GM21576 (cell line): ENCODE measurements at regions not wholly inside any gene's neighbourhood (a gene's known extent, or its start where the extent isn't known, plus 50 kb on each side); places are given as distances from the start of the nearest gene placed in this dataset.
"Not testable (repeated sequence)": the region's sequence is repeated elsewhere in the genome, so short reads cannot be mapped to it uniquely, and the experiment has no call there.

ENCODE experiments used
- ATAC-seq: cut with Tn5 transposase; IDR thresholded peaks from one replicate; pipeline ENCODE4 v1.9.1; 2021; ENCODE audit warnings: mild to moderate bottlenecking, moderate library complexity; ENCODE audit not compliant: unreplicated experiment

DNA sequence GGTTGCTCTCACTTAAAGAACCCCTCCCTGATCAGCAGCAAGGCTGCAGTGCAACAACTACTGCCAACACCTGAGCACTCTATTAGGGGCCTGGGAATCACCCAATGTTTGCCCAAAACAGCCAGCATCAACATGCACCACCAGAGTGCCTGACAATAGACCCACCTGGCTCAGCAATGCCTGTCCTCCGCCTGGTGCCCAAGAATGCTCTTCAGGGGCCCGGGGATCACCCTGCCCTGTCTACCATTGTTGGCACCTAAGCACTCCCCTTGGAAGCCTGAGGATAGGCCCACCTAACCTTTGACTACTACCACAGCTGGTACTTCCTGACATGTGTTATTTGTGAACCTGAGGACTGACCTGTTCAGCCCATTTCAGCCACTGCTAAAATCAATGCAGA is 1363.1 kb upstream of the PRR20A start:
- ATAC-seq, result no peak

DNA sequence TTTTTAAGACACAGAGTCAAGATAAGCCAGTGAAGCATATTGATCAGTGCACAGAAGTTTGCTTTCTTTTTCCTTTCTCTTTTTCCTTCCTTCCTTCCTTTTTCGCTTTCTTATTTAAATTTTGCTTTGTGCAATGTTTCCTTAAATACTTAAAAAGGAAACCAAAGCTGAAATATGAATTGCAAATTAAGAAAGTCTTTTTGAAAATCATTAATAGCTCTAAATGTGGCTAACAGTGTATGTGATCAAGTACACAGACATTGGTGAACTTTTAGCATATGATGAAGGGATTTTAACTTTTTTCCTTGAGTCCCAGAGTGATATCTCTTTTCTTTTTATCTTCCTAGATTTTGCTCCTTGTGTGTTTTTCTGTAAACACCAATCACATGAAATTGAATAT is 1356.9 kb upstream of the PRR20A start:
- ATAC-seq, result no peak

DNA sequence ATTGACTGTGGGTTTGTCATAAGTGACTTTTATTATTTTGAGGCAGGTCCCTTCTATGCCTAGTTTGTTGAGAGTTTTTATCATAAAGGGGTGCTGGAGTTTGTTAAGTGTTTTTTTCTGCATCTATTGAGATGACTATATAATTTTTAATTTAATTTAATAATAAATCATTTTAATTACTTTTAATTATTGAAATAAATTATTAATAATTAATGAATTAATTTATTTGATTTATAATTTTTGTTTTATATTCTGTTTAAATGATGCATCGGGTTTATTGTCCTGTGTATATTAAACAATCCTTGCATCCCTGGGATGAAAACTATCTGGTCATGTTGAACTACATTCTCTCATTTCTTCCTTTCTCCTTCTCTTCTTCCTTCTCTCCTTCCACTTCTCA is 1352.2 kb upstream of the PRR20A start:
- no peak for ATAC-seq

DNA sequence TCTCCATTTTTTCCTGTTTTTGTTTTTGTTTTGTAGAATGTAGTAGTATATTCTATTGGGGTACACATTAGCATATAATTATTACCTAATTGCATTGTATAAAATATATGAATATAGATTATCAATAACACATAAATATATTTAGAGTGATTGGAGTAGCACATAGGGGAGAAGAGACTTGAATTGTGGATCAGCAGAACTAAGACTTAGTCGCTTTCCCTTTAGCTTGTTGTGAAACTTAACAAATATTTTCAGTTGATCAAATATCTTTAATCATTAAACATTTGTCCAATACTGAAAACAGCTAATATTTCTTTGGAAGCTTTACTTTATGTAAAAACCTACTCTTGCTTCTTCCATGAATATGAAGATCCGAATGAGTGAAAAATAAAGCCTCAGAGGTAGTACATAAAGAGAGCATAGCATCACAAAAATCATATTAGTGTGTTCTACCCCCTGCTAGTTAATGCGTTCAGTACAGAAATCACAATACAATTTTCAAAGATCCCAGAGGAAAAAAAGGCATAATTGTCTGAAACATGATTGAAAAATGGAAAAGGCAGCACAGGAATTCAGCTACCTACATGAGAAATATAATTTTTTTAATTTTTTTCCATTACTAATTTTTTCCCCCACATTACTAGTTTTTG is 1348.0 kb upstream of the PRR20A start:
- ATAC-seq, result no peak

DNA sequence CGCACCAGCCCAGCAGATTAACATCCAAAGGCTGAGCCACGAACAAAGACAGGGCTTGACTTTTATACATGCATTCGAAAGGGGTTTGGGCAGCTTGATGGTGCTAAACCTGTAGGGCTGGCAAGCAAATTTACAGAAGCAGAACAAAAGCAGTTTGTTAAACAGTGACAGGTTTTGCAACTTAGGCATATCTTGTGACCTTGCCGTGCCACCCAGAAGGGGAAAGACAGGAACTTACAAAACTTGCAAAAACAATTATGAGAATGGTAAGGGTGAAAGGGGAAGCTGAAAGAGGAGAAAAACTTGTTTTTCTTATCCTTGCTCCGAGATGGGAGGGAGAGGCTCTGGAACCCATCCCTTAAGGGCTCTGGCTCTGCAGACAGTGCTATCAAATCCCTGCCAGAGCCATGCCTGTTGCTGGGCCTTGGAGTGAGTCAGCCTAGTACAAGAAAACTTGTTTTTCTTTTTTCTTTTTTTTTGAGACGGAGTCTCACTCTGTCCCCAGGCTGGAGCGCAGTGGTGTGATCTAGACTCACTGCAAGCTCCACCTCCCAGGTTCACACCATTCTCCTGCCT is 1325.2 kb upstream of the PRR20A start:
- no peak for ATAC-seq

DNA sequence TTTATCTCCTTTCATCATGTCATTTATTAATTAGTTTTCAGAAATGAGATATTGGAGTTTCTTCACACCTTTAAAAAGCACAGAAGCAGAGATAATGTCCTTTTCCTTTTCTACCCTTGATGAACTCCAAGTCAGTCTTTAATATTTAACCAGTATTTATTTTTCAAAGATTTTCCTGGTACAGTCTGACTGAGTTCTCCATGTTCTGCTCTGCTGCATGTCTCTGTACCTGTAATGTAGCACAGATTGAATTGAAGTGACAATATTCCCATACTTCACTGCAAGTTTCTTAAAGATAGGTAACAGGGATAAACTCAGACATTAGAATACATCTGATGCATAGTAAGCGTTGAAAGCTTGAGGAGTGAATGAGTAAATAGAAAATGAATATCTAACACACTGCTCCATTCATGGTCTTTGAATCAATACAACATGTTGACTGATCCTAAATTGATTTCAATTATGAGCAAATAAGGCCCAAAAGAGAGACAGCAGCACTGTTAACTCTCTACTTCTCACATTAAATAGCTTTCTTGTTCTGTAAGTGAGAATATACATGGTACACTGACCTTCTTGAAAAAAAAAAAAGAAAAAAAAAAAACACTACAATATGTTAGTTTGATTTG is 1323.6 kb upstream of the PRR20A start:
- ATAC-seq, result no peak

DNA sequence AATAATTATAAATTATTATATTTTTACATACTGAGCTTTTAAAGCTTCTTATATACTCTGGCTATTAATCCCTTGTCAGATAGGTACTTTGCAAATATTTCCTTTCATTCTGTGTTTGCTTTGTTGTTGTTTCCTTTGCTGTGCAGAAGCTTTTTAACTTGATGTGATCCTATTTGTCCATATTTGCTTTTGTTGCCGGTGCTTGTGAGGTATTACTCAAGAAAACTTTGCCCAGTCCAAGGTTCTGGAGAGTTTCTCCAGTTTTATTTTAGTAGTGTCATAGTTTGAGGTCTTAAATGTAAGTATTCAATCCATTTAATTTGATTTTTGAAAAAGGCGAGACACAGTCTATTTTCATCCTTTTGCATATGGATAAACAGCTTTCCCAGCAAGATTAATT is 1319.9 kb upstream of the PRR20A start:
- no peak for ATAC-seq

DNA sequence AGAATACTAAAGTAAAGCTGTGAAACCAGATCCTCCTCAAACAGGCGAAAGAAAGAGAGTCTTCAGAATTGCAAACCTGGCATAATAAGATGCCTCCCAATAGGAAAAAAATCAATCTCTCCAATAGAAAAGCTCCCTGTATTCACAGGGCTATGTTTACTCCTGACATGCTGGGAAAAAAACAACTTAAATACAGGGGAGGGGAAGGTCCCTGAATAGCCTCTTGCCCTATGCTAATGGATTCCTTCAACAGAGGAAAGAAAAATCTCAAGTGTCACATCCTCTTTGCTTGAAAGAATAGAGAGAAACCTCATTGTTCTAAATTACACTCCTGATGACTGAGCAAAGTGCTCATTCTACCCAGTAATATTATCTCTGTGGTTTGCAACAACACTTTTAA is 1271.1 kb upstream of the PRR20A start:
- ATAC-seq, result no peak

DNA sequence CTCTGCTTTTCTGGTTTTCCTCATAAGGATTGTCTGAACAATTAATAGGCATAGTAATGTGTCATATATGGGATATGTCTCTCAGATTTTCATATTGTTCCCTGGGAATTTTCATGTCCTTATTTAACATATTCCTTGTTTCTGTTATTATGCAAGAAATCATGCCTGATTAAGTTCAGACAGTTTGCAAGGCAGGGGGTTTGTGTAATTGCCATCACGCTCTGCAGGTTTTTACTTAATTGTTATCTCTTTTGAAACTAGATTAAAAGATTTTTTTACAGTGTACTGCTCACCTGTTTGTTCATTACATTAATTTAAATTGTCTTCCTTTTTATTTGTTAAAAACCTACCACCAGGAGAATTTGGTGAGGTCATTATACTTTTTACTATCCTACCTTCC is 1253.2 kb upstream of the PRR20A start:
- no peak for ATAC-seq

DNA sequence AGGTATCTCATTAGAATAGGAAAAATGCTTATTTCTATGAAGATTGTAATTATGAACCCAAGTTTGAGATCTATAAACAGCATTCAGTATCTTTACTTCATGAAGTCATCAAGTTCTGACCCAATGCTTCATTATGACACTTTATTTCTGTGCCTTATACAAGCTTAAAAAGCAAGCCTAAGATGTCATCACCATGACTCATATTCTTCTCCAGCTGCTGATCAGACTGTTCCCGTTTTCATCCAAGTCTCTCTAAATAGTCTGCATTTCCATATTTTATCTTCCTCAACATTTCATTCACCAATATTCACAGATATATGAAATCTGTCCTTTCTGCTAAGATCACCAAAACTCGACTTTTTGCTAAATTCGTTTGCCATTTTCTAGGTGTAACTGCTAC is 1247.2 kb upstream of the PRR20A start:
- no peak for ATAC-seq

DNA sequence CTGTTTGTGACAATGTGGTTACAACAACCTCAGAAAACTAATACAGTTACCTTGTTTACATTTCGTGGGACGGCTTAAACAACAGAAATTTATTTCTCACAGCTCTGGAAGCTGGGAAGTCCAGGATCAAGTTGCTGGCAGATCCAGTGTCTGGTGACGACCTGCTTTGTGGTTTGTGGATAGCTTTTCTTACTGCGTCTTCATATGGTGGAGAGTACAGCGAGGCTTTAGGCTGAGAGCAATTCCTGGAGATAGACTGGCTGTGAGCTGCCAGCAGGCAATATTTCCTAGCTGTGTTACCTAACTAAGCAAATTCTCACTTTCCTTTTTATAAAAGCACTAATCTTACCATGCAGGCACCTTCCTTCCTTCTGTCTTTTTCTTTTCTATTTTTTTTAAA is 1203.5 kb upstream of the PRR20A start:
- ATAC-seq, result no peak

DNA sequence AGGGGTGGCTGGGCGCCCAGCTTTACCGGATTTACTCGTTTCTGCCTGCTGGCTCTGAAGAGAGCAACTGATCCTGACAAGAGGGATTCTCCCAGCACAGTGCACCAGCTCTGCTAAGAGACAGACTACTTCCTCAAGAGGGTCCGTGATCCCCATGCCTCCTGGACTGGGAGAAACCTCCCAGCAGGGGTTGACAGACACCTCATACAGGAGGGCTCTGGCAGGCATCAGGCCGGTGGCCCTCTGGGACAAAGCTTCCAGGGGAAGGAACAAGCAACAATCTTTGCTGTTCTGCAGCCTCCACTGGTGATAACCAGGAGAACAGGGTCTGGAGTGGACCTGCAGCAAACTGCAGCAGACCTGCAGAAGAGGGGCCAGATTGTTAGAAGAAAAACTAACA is 1192.5 kb upstream of the PRR20A start:
- ATAC-seq, result no peak

DNA sequence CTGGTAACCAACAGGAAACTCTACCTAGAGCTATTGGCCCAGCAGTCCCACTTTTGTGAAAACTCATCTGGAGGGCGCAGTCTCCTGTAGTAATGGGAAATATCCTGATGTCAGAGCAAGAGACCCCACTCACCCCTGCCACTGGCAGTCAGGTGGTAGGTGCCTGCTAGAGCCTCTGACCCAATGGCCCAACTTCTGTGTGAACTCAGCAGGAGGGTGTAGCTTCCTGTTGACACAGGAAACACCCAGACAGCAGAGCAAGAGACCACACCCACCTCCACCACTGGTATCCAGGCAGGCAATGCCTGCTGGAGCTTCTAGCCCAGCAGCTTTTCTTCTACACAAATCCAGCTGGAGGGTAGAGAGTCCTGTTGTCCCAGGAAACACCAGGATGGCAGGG is 1176.8 kb upstream of the PRR20A start:
- no peak for ATAC-seq

DNA sequence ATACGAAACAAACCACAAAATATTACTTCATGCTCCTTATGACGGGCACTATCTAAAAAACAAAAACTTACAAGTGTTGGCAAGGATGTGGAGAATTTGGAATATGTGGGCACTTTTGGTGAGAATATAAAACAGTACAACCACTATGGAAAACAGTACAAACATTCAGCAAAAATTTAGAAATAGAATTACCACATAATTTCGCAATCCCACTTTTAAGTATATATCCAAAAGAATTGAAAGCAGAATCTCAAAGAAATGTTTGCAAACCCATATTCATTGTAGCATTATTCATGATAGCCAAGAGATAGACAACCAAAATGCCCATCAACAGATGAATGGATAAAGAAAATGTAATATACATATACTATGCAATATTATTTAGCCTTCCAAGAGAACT is 1173.7 kb upstream of the PRR20A start:
- no peak for ATAC-seq

DNA sequence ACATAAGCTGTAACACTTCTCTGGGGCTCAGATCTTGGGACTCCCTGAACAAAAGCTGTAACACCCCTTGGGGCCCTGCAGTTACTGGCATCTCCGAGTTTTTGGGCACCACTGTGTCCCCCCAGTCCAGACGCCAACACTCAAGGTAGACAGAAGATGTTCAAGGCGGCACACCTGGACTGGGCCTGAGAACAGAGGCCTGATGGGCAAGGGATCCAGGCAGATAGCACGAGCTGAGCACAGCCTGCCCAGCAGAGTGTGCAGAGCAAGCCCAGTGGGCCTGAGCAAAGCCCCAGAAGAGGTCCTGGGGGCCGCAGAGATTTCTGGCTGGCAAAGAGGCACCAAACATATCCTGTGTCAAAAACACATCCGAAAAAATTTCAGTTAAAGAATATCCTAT is 1163.3 kb upstream of the PRR20A start:
- no peak for ATAC-seq

DNA sequence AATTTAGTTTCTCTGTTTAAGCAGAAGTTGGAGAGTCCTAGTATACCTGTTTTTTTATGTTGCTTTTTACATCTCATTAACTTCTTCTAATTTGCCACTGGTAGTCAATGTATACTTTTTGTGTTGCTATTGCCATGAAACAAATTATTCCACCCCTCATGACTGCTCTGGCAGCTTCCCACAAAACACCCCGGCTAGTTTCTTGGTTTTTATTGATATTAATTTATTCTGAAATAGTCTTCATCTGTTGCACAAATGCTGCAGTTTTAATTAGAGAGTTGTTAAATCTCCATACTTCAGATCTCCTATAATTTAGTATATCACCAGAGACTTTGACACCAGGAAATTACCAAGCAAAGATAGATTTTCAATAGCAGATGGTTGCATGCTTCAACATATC is 1159.3 kb upstream of the PRR20A start:
- no peak for ATAC-seq

DNA sequence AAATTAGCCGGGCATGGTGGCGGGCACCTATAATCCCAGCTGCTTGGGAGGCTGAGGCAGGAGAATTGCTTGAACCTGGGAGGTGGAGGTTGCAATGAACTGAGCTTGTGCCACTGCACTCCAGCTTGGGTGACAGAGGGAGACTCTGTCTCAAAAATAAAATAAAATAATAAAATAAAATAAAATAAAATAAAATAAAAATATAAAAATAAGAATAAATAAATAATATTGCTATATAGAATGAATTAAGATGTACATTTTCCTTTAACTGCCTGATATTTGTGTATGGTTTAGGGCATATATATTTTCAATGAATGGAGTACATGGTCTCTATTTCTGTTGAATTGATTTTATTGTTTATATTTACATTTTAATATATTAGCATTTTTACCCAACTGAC is 1156.7 kb upstream of the PRR20A start:
- ATAC-seq, result not testable (repeated sequence)

DNA sequence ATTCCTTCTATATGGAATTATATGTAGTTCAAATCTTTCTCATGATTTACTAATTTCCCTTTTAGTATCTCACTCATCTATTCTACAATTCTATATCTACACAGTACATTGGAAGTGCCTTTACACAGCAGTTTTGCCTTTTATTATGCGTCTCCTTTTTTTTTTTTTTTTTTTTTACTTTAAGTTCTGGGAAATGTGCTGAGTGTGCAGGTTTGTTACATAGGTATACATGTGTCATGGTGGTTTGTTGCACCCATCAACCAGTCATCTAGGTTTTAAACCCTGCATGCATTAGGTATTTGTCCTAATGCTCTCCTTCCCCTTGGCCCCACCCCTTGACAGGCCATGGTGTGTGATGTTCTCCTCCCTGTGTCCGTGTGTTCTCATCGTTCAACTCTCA is 1150.1 kb upstream of the PRR20A start:
- no peak for ATAC-seq

DNA sequence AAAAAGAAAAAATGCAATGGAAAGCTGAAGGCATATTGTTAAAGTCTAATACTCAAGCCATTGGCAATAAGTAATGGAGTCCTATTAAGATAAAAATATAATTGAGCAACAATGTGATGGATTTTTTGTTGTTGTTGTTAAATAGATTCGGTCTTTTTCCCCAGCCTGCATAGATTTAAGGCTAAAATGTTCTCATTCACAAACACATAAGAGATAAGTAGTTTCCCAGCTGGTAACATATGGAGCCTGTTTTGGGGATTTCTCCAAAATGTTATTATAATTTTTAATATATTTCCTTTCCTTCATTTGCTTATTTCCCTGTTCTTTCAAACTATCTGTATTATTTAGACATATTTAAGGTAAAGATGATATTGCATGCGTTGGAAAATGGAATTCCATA is 1149.1 kb upstream of the PRR20A start:
- no peak for ATAC-seq

DNA sequence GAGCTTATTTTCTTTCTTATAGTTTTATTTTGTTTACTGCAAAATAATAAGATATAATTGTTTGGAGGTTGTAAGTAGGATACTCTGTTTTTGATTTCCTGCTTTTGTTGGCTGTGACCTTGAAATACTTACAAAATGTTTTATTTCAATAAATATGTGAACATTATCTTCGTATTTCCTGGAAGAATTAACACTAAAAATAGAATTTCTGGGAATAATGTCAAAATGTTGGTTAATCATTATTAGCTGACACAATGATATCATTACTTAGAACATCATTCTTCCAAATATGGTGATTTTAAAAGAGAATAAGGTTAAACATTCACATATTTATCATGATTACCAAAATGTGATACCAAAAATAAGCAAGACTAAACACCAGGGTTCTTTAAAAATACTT is 1148.6 kb upstream of the PRR20A start:
- ATAC-seq, result no peak

DNA sequence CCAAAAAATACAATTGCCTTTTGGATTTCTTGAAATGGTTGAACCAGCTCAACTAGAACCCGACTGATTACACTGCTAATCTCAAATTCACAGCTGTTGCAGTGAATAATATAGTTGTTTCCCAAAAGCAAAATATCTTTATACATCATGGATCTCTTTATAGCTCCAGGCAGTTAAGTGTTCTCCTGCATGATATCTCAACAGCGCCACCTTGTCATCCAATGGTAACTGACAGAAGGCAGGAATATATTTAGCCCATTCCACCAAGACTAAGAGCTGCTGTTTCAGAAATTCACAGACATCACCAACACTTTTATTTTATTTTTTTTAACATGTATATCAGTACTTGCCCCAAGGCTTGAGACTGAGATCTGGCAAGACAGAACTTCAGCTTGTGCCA is 1141.0 kb upstream of the PRR20A start:
- ATAC-seq, result no peak

DNA sequence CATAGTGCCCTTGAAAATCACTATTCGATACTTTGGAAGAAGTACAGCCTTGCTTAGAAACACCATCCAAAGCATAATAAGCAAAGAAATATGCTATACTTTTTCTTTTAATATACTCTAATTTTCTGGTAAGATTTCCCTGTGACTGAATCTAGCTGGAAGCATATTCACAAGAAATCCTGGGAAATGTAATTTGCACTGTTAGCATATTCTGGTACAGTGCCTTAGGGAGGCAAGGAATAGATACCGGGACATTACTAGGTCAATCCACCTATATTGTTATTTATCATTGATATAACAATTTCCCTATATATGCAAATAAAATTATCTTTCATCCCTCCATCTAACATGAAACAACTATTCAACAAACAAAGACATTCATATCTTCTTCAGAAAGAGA is 1131.3 kb upstream of the PRR20A start:
- ATAC-seq, result no peak

DNA sequence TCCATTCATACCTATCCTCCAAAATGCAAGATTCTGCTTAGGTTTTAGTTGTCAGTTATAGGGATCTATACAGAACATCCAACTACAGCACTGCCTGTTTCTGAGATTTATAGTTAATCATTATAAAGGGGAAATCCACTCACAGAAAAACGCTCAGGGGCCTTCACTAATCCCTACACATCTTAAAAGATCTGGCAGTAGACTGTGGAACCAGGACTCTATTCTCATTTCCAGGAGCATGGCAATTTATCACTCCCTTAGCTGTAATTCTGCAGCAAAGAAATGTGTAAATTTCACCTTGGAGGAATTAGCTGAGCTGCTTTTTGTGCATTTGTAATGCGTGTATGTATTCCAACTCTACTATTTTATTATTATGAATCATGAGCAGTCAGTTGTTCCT is 1128.1 kb upstream of the PRR20A start:
- ATAC-seq, result no peak
